ENCODE measurements at regions not wholly inside any gene's neighbourhood (a gene's known extent, or its start where the extent isn't known, plus 50 kb on each side); places are given as distances from the start of the nearest gene placed in this dataset.

GRCh38 chr7:22649686-22650085 is 77.3 kb upstream of the IL6 start:
- ATAC-seq (replicated peaks) (no peak), DNase-seq (no peak)
- Mint-ChIP-seq H3K36me3 (peaks cover 37 to 72% of the 10 kb centered on the region in 2 donors), H3K27ac (no peak overlapping the region), H3K4me1 (peaks cover 18 to 31% of the 10 kb centered on the region in 2 donors), H3K4me3 (no peak overlapping the region), H3K27me3 (no peaks in the 10 kb centered on the region), H3K9me3 (peaks cover 15 to 22% of the 10 kb centered on the region in 2 donors)

GRCh38 chr7:22647451-22648257 is 79.3 kb upstream of the IL6 start:
- H3K4me1 Mint-ChIP-seq: peaks cover 9 to 19% of the 10 kb centered on the region in 2 donors
- H3K4me3 Mint-ChIP-seq: no peak overlapping the region
- DNase-seq (no peak), ATAC-seq (replicated peaks) (no peak)
- peak overlapping the region; percentile 44 for H3K27ac Mint-ChIP-seq
- H3K9me3 Mint-ChIP-seq: peaks cover 27 to 31% of the 10 kb centered on the region in 2 donors
- peaks cover 43 to 73% of the 10 kb centered on the region in 2 donors for H3K36me3 Mint-ChIP-seq
- H3K27me3 Mint-ChIP-seq: no peaks in the 10 kb centered on the region

- H3K27me3 Mint-ChIP-seq: no peaks in the 10 kb centered on the region
- peak overlapping the region; percentile 28 for H3K27ac Mint-ChIP-seq
- peaks cover 33 to 34% of the 10 kb centered on the region in 2 donors for H3K9me3 Mint-ChIP-seq
- H3K36me3 Mint-ChIP-seq: peaks cover 38 to 69% of the 10 kb centered on the region in 2 donors
- no peak overlapping the region for H3K4me3 Mint-ChIP-seq
- peaks cover 14 to 20% of the 10 kb centered on the region in 2 donors for H3K4me1 Mint-ChIP-seq
- DNase-seq (no peak), ATAC-seq (replicated peaks) (no peak)
These were observed 81.4 kb upstream of the IL6 start for GRCh38 chr7:22645418-22646181.

GRCh38 chr7:22642454-22642853 is 84.5 kb upstream of the IL6 start:
- ATAC-seq (replicated peaks): no peak
- no peaks in the 10 kb centered on the region for H3K27me3 Mint-ChIP-seq

GRCh38 chr7:22640269-22640668 is 86.7 kb upstream of the IL6 start:
- Mint-ChIP-seq H3K4me1 (peaks cover 22 to 31% of the 10 kb centered on the region in 2 donors), H3K36me3 (peaks cover 11 to 36% of the 10 kb centered on the region in 2 donors), H3K4me3 (no peak overlapping the region), H3K27ac (no peak overlapping the region), H3K27me3 (no peaks in the 10 kb centered on the region), H3K9me3 (peaks cover 17 to 19% of the 10 kb centered on the region in 2 donors)
- DNase-seq (peak; percentile 42), ATAC-seq (replicated peaks) (peak; percentile 99)

More at GRCh38 chr7:22642454-22642853, 84.5 kb upstream of the IL6 start:
- peaks cover 18 to 48% of the 10 kb centered on the region in 2 donors for H3K36me3 Mint-ChIP-seq
- H3K9me3 Mint-ChIP-seq: peaks cover 22 to 30% of the 10 kb centered on the region in 2 donors
- no peak for DNase-seq
- no peak overlapping the region for H3K4me3 Mint-ChIP-seq
- peaks cover 19 to 27% of the 10 kb centered on the region in 2 donors for H3K4me1 Mint-ChIP-seq
- no peak overlapping the region for H3K27ac Mint-ChIP-seq

- ATAC-seq (replicated peaks) (no peak), DNase-seq (no peak)
- H3K27me3 Mint-ChIP-seq: no peaks in the 10 kb centered on the region
- H3K9me3 Mint-ChIP-seq: peaks cover 16 to 17% of the 10 kb centered on the region in 2 donors
- H3K27ac Mint-ChIP-seq: peak overlapping the region; percentile 1
- H3K4me3 Mint-ChIP-seq: no peak overlapping the region
- H3K36me3 Mint-ChIP-seq: peaks cover 11 to 39% of the 10 kb centered on the region in 2 donors
- H3K4me1 Mint-ChIP-seq: peaks cover 27 to 38% of the 10 kb centered on the region in 2 donors
These were observed 87.6 kb upstream of the IL6 start for GRCh38 chr7:22639396-22639795.

- no peak overlapping the region for H3K4me3 Mint-ChIP-seq
- H3K27ac Mint-ChIP-seq: no peak overlapping the region
- peaks cover 6 to 40% of the 10 kb centered on the region in 2 donors for H3K36me3 Mint-ChIP-seq
- no peak for ATAC-seq (replicated peaks)
- no peaks in the 10 kb centered on the region for H3K27me3 Mint-ChIP-seq
- H3K9me3 Mint-ChIP-seq: peaks cover 0 to 3% of the 10 kb centered on the region in 2 donors
- H3K4me1 Mint-ChIP-seq: peaks cover 30 to 42% of the 10 kb centered on the region in 2 donors
- no peak for DNase-seq
These were observed 91.7 kb upstream of the IL6 start for GRCh38 chr7:22635349-22635748.

- peaks cover 0 to under 1% of the 10 kb centered on the region in 2 donors for H3K9me3 Mint-ChIP-seq
- H3K4me1 Mint-ChIP-seq: peaks cover 18 to 30% of the 10 kb centered on the region in 2 donors
- no peak overlapping the region for H3K4me3 Mint-ChIP-seq
- peaks cover 11 to 45% of the 10 kb centered on the region in 2 donors for H3K36me3 Mint-ChIP-seq
- H3K27me3 Mint-ChIP-seq: no peaks in the 10 kb centered on the region
- DNase-seq (no peak), ATAC-seq (replicated peaks) (no peak)
- H3K27ac Mint-ChIP-seq: no peak overlapping the region
These were observed 93.0 kb upstream of the IL6 start for GRCh38 chr7:22633954-22634474.

GRCh38 chr7:22633286-22633953 is 93.6 kb upstream of the IL6 start:
- no peak for ATAC-seq (replicated peaks)
- no peaks in the 10 kb centered on the region for H3K27me3 Mint-ChIP-seq
- no peak overlapping the region for H3K4me3 Mint-ChIP-seq
- H3K36me3 Mint-ChIP-seq: peaks cover 12 to 47% of the 10 kb centered on the region in 2 donors
- peaks cover 18 to 28% of the 10 kb centered on the region in 2 donors for H3K4me1 Mint-ChIP-seq
- no peak overlapping the region for H3K27ac Mint-ChIP-seq
- no peaks in the 10 kb centered on the region for H3K9me3 Mint-ChIP-seq
- no peak for DNase-seq

GRCh38 chr7:22632674-22633073 is 94.3 kb upstream of the IL6 start:
- H3K36me3 Mint-ChIP-seq: peaks cover 12 to 47% of the 10 kb centered on the region in 2 donors
- H3K27ac Mint-ChIP-seq: no peak overlapping the region
- no peak for DNase-seq
- no peak for ATAC-seq (replicated peaks)
- no peaks in the 10 kb centered on the region for H3K9me3 Mint-ChIP-seq
- no peaks in the 10 kb centered on the region for H3K27me3 Mint-ChIP-seq
- H3K4me1 Mint-ChIP-seq: peaks cover 18 to 28% of the 10 kb centered on the region in 2 donors
- H3K4me3 Mint-ChIP-seq: no peak overlapping the region

- Mint-ChIP-seq H3K36me3 (peaks cover 12 to 44% of the 10 kb centered on the region in 2 donors), H3K4me3 (no peak overlapping the region)
- ATAC-seq (replicated peaks): no peak
These were observed 95.3 kb upstream of the IL6 start for GRCh38 chr7:22631730-22632129.

GRCh38 chr7:22630069-22630468 is 96.9 kb upstream of the IL6 start:
- H3K27me3 Mint-ChIP-seq: no peaks in the 10 kb centered on the region
- H3K27ac Mint-ChIP-seq: no peak overlapping the region
- ATAC-seq (replicated peaks): no peak

More at GRCh38 chr7:22631730-22632129, 95.3 kb upstream of the IL6 start:
- Mint-ChIP-seq H3K27ac (no peak overlapping the region), H3K9me3 (no peaks in the 10 kb centered on the region), H3K4me1 (peaks cover 21 to 28% of the 10 kb centered on the region in 2 donors), H3K27me3 (no peaks in the 10 kb centered on the region)
- DNase-seq: no peak

GRCh38 chr7:22629056-22629455 is 97.9 kb upstream of the IL6 start:
- Mint-ChIP-seq H3K36me3 (peaks cover 17 to 46% of the 10 kb centered on the region in 2 donors), H3K27me3 (no peaks in the 10 kb centered on the region), H3K4me3 (no peak overlapping the region), H3K27ac (no peak overlapping the region), H3K9me3 (no peaks in the 10 kb centered on the region), H3K4me1 (peaks cover 11 to 12% of the 10 kb centered on the region in 2 donors)
- no peak for DNase-seq
- no peak for ATAC-seq (replicated peaks)

More at GRCh38 chr7:22630069-22630468, 96.9 kb upstream of the IL6 start:
- Mint-ChIP-seq H3K4me1 (peaks cover 16 to 20% of the 10 kb centered on the region in 2 donors), H3K4me3 (no peak overlapping the region), H3K9me3 (no peaks in the 10 kb centered on the region), H3K36me3 (peaks cover 17 to 47% of the 10 kb centered on the region in 2 donors)
- DNase-seq: no peak

- ATAC-seq (replicated peaks): no peak
These were observed 98.9 kb upstream of the IL6 start for GRCh38 chr7:22628112-22628511.

More at GRCh38 chr7:22628112-22628511, 98.9 kb upstream of the IL6 start:
- no peak overlapping the region for H3K4me3 Mint-ChIP-seq
- peaks cover 0 to 1% of the 10 kb centered on the region in 2 donors for H3K9me3 Mint-ChIP-seq
- DNase-seq: no peak
- H3K27me3 Mint-ChIP-seq: no peaks in the 10 kb centered on the region
- peaks cover 3 to 9% of the 10 kb centered on the region in 2 donors for H3K4me1 Mint-ChIP-seq
- peaks cover 20 to 54% of the 10 kb centered on the region in 2 donors for H3K36me3 Mint-ChIP-seq
- no peak overlapping the region for H3K27ac Mint-ChIP-seq

Measured in stimulated activated naive B cell treated with anti-CD40 and anti-IgM and Interleukin-4, amounts not matched to agents 10 μg/mL and 1 μg/mL and 100 μg/mL, for 72 hours (primary cell).